ENCODE measurements at regions not wholly inside any gene's neighbourhood (a gene's known extent, or its start where the extent isn't known, plus 50 kb on each side); places are given as distances from the start of the nearest gene placed in this dataset.

DNA sequence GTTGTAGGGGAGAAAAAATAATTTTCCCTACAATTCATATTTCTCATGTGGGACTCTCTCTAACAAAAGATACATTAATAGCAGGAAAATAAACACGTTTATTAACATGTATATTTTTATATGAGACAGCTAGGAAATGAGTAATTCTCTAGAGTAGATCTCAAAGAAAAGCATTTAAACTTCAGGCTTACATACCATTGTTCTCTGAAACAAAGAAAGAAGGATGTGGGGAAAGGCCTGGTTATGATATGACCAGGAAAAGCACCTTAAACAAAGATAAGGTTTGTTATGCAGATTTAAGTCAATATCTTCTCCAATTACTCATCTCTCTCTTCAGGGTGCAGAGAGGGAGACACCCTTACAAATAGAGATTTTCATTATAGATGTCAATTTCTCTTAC is 131.3 kb downstream of the SLC7A11 start:
- TF ChIP-seq, protein P1, sequence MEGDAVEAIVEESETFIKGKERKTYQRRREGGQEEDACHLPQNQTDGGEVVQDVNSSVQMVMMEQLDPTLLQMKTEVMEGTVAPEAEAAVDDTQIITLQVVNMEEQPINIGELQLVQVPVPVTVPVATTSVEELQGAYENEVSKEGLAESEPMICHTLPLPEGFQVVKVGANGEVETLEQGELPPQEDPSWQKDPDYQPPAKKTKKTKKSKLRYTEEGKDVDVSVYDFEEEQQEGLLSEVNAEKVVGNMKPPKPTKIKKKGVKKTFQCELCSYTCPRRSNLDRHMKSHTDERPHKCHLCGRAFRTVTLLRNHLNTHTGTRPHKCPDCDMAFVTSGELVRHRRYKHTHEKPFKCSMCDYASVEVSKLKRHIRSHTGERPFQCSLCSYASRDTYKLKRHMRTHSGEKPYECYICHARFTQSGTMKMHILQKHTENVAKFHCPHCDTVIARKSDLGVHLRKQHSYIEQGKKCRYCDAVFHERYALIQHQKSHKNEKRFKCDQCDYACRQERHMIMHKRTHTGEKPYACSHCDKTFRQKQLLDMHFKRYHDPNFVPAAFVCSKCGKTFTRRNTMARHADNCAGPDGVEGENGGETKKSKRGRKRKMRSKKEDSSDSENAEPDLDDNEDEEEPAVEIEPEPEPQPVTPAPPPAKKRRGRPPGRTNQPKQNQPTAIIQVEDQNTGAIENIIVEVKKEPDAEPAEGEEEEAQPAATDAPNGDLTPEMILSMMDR (conservative IDR thresholded peaks at IDR 0.05; ENCODE audit: low read depth in 2 of 2), result no peak
- TF ChIP-seq EZH2phosphoT487 (IDR thresholded peaks at IDR 0.05; ENCODE audit: unreplicated experiment) (no peak), POLR2AphosphoS5 (IDR thresholded peaks at IDR 0.05; ENCODE audit: low read depth) (no peak), EZH2 (IDR thresholded peaks at IDR 0.05; ENCODE audit: low read depth, unreplicated experiment) (no peak), CREB1 (CRISPR knock-in tag; IDR thresholded peaks at IDR 0.05; ENCODE audit: low read depth) (no peak), JUNB (IDR thresholded peaks at IDR 0.05; ENCODE audit: unreplicated experiment) (no peak), ZNF331 (CRISPR knock-in tag; IDR thresholded peaks at IDR 0.05; ENCODE audit: low read depth) (no peak), STAT1 (IDR thresholded peaks at IDR 0.05; ENCODE audit: unreplicated experiment) (no peak)
- TF ChIP-seq, protein P2, sequence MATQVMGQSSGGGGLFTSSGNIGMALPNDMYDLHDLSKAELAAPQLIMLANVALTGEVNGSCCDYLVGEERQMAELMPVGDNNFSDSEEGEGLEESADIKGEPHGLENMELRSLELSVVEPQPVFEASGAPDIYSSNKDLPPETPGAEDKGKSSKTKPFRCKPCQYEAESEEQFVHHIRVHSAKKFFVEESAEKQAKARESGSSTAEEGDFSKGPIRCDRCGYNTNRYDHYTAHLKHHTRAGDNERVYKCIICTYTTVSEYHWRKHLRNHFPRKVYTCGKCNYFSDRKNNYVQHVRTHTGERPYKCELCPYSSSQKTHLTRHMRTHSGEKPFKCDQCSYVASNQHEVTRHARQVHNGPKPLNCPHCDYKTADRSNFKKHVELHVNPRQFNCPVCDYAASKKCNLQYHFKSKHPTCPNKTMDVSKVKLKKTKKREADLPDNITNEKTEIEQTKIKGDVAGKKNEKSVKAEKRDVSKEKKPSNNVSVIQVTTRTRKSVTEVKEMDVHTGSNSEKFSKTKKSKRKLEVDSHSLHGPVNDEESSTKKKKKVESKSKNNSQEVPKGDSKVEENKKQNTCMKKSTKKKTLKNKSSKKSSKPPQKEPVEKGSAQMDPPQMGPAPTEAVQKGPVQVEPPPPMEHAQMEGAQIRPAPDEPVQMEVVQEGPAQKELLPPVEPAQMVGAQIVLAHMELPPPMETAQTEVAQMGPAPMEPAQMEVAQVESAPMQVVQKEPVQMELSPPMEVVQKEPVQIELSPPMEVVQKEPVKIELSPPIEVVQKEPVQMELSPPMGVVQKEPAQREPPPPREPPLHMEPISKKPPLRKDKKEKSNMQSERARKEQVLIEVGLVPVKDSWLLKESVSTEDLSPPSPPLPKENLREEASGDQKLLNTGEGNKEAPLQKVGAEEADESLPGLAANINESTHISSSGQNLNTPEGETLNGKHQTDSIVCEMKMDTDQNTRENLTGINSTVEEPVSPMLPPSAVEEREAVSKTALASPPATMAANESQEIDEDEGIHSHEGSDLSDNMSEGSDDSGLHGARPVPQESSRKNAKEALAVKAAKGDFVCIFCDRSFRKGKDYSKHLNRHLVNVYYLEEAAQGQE (IDR thresholded peaks at IDR 0.05; ENCODE audit: unreplicated experiment), result no peak
- TF ChIP-seq, protein P3, sequence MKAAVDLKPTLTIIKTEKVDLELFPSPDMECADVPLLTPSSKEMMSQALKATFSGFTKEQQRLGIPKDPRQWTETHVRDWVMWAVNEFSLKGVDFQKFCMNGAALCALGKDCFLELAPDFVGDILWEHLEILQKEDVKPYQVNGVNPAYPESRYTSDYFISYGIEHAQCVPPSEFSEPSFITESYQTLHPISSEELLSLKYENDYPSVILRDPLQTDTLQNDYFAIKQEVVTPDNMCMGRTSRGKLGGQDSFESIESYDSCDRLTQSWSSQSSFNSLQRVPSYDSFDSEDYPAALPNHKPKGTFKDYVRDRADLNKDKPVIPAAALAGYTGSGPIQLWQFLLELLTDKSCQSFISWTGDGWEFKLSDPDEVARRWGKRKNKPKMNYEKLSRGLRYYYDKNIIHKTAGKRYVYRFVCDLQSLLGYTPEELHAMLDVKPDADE (IDR thresholded peaks at IDR 0.05), result no peak
- TF ChIP-seq, protein P4, sequence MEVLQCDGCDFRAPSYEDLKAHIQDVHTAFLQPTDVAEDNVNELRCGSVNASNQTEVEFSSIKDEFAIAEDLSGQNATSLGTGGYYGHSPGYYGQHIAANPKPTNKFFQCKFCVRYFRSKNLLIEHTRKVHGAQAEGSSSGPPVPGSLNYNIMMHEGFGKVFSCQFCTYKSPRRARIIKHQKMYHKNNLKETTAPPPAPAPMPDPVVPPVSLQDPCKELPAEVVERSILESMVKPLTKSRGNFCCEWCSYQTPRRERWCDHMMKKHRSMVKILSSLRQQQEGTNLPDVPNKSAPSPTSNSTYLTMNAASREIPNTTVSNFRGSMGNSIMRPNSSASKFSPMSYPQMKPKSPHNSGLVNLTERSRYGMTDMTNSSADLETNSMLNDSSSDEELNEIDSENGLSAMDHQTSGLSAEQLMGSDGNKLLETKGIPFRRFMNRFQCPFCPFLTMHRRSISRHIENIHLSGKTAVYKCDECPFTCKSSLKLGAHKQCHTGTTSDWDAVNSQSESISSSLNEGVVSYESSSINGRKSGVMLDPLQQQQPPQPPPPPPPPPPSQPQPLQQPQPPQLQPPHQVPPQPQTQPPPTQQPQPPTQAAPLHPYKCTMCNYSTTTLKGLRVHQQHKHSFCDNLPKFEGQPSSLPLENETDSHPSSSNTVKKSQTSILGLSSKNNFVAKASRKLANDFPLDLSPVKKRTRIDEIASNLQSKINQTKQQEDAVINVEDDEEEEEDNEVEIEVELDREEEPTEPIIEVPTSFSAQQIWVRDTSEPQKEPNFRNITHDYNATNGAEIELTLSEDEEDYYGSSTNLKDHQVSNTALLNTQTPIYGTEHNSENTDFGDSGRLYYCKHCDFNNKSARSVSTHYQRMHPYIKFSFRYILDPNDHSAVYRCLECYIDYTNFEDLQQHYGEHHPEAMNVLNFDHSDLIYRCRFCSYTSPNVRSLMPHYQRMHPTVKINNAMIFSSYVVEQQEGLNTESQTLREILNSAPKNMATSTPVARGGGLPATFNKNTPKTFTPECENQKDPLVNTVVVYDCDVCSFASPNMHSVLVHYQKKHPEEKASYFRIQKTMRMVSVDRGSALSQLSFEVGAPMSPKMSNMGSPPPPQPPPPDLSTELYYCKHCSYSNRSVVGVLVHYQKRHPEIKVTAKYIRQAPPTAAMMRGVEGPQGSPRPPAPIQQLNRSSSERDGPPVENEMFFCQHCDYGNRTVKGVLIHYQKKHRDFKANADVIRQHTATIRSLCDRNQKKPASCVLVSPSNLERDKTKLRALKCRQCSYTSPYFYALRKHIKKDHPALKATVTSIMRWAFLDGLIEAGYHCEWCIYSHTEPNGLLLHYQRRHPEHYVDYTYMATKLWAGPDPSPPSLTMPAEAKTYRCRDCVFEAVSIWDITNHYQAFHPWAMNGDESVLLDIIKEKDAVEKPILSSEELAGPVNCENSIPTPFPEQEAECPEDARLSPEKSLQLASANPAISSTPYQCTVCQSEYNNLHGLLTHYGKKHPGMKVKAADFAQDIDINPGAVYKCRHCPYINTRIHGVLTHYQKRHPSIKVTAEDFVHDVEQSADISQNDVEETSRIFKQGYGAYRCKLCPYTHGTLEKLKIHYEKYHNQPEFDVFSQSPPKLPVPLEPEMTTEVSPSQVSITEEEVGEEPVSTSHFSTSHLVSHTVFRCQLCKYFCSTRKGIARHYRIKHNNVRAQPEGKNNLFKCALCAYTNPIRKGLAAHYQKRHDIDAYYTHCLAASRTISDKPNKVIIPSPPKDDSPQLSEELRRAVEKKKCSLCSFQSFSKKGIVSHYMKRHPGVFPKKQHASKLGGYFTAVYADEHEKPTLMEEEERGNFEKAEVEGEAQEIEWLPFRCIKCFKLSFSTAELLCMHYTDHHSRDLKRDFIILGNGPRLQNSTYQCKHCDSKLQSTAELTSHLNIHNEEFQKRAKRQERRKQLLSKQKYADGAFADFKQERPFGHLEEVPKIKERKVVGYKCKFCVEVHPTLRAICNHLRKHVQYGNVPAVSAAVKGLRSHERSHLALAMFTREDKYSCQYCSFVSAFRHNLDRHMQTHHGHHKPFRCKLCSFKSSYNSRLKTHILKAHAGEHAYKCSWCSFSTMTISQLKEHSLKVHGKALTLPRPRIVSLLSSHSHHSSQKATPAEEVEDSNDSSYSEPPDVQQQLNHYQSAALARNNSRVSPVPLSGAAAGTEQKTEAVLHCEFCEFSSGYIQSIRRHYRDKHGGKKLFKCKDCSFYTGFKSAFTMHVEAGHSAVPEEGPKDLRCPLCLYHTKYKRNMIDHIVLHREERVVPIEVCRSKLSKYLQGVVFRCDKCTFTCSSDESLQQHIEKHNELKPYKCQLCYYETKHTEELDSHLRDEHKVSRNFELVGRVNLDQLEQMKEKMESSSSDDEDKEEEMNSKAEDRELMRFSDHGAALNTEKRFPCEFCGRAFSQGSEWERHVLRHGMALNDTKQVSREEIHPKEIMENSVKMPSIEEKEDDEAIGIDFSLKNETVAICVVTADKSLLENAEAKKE (CRISPR knock-in tag; IDR thresholded peaks at IDR 0.05), result no peak
